ENCODE measurements at regions not wholly inside any gene's neighbourhood (a gene's known extent, or its start where the extent isn't known, plus 50 kb on each side); places are given as distances from the start of the nearest gene placed in this dataset.
"Not testable (repeated sequence)": the region's sequence is repeated elsewhere in the genome, so short reads cannot be mapped to it uniquely, and the experiment has no call there.

GRCh38 chr10:32141018-32141807, 85.0 kb upstream of the KIF5B start:
- no peak overlapping the region for H2AFZ ChIP-seq (ENCODE audit: low read length)

GRCh38 chr10:32140403-32140802, 84.2 kb upstream of the KIF5B start:
- no peak overlapping the region for H3K4me2 ChIP-seq (ENCODE audit: low read depth, low read length, poor library complexity, severe bottlenecking)
- no peaks in the 10 kb centered on the region for H3F3A ChIP-seq (ENCODE audit: low read depth)
- H3K36me3 ChIP-seq (ENCODE audit: insufficient read depth, low read length), result no peaks in the 10 kb centered on the region
- no peak overlapping the region for H3K9ac ChIP-seq (ENCODE audit: low read depth, low read length, poor library complexity, severe bottlenecking)
- TF ChIP-seq CTCF (conservative IDR thresholded peaks at IDR 0.05; ENCODE audit: low read length), result no peak
- no peak for TF ChIP-seq EZH2phosphoT487 (IDR thresholded peaks at IDR 0.05; ENCODE audit: borderline replicate concordance)
- no peak overlapping the region for H2AFZ ChIP-seq (ENCODE audit: low read length)
- no peaks in the 10 kb centered on the region for H3K9me3 ChIP-seq (ENCODE audit: insufficient read depth, low read depth, low read length)
- no peaks in the 10 kb centered on the region for H3K27me3 ChIP-seq (ENCODE audit: insufficient read depth, low read length, poor library complexity, severe bottlenecking)
- H3K4me1 ChIP-seq (ENCODE audit: insufficient read depth, low read length, poor library complexity, severe bottlenecking), result peaks cover 9% of the 10 kb centered on the region
- H4K20me1 ChIP-seq (ENCODE audit: insufficient read depth, low read length, poor library complexity, severe bottlenecking), result no peaks in the 10 kb centered on the region
- no peaks in the 10 kb centered on the region for H3K9me2 ChIP-seq (replicated peaks; ENCODE audit: low read depth, low read length)
- H3K79me2 ChIP-seq (ENCODE audit: insufficient read depth, low read length), result no peaks in the 10 kb centered on the region
- no peak overlapping the region for H3K4me3 ChIP-seq (ENCODE audit: low read length, poor library complexity, severe bottlenecking)

More at GRCh38 chr10:32141018-32141807, 85.0 kb upstream of the KIF5B start:
- Histone ChIP-seq H3F3A (ENCODE audit: low read depth) (no peaks in the 10 kb centered on the region), H3K27me3 (ENCODE audit: insufficient read depth, low read length, poor library complexity, severe bottlenecking) (no peaks in the 10 kb centered on the region), H3K36me3 (ENCODE audit: insufficient read depth, low read length) (no peaks in the 10 kb centered on the region), H3K4me1 (ENCODE audit: insufficient read depth, low read length, poor library complexity, severe bottlenecking) (peaks cover 9% of the 10 kb centered on the region), H3K9me3 (ENCODE audit: insufficient read depth, low read depth, low read length) (no peaks in the 10 kb centered on the region), H3K79me2 (ENCODE audit: insufficient read depth, low read length) (no peaks in the 10 kb centered on the region), H3K9me2 (replicated peaks; ENCODE audit: low read depth, low read length) (no peaks in the 10 kb centered on the region), H3K4me2 (ENCODE audit: low read depth, low read length, poor library complexity, severe bottlenecking) (no peak overlapping the region), H3K9ac (ENCODE audit: low read depth, low read length, poor library complexity, severe bottlenecking) (no peak overlapping the region), H4K20me1 (ENCODE audit: insufficient read depth, low read length, poor library complexity, severe bottlenecking) (no peaks in the 10 kb centered on the region), H3K4me3 (ENCODE audit: low read length, poor library complexity, severe bottlenecking) (no peak overlapping the region)
- TF ChIP-seq CTCF (conservative IDR thresholded peaks at IDR 0.05; ENCODE audit: low read length), result no peak

- Histone ChIP-seq H3K9me2 (replicated peaks; ENCODE audit: low read depth, low read length) (no peaks in the 10 kb centered on the region), H2AFZ (ENCODE audit: low read length) (no peak overlapping the region), H3K4me1 (ENCODE audit: insufficient read depth, low read length, poor library complexity, severe bottlenecking) (peaks cover 9% of the 10 kb centered on the region), H3K36me3 (ENCODE audit: insufficient read depth, low read length) (no peaks in the 10 kb centered on the region), H3K9ac (ENCODE audit: low read depth, low read length, poor library complexity, severe bottlenecking) (no peak overlapping the region), H3K4me2 (ENCODE audit: low read depth, low read length, poor library complexity, severe bottlenecking) (peak overlapping the region; percentile 23), H3K79me2 (ENCODE audit: insufficient read depth, low read length) (no peaks in the 10 kb centered on the region), H3F3A (ENCODE audit: low read depth) (no peaks in the 10 kb centered on the region), H4K20me1 (ENCODE audit: insufficient read depth, low read length, poor library complexity, severe bottlenecking) (no peaks in the 10 kb centered on the region), H3K27me3 (ENCODE audit: insufficient read depth, low read length, poor library complexity, severe bottlenecking) (no peaks in the 10 kb centered on the region), H3K4me3 (ENCODE audit: low read length, poor library complexity, severe bottlenecking) (no peak overlapping the region), H3K9me3 (ENCODE audit: insufficient read depth, low read depth, low read length) (no peaks in the 10 kb centered on the region)
- TF ChIP-seq CTCF (conservative IDR thresholded peaks at IDR 0.05; ENCODE audit: low read length), result no peak
- TF ChIP-seq EZH2phosphoT487 (IDR thresholded peaks at IDR 0.05; ENCODE audit: borderline replicate concordance), result no peak
Measured at GRCh38 chr10:32139223-32140073, 83.2 kb upstream of the KIF5B start.

GRCh38 chr10:32136927-32137326, 80.7 kb upstream of the KIF5B start:
- H3K4me3 ChIP-seq (ENCODE audit: low read length, poor library complexity, severe bottlenecking); H3K79me2 ChIP-seq (ENCODE audit: insufficient read depth, low read length); H3K36me3 ChIP-seq (ENCODE audit: insufficient read depth, low read length); H3K4me2 ChIP-seq (ENCODE audit: low read depth, low read length, poor library complexity, severe bottlenecking); H3K9me3 ChIP-seq (ENCODE audit: insufficient read depth, low read depth, low read length); H3K9ac ChIP-seq (ENCODE audit: low read depth, low read length, poor library complexity, severe bottlenecking); H3F3A ChIP-seq (ENCODE audit: low read depth); H4K20me1 ChIP-seq (ENCODE audit: insufficient read depth, low read length, poor library complexity, severe bottlenecking); H3K9me2 ChIP-seq (replicated peaks; ENCODE audit: low read depth, low read length); H3K27me3 ChIP-seq (ENCODE audit: insufficient read depth, low read length, poor library complexity, severe bottlenecking); H2AFZ ChIP-seq (ENCODE audit: low read length): not testable (repeated sequence)
- peaks cover 26% of the 10 kb centered on the region for H3K4me1 ChIP-seq (ENCODE audit: insufficient read depth, low read length, poor library complexity, severe bottlenecking)

- H4K20me1 ChIP-seq (ENCODE audit: insufficient read depth, low read length, poor library complexity, severe bottlenecking); H3K4me2 ChIP-seq (ENCODE audit: low read depth, low read length, poor library complexity, severe bottlenecking); H3K36me3 ChIP-seq (ENCODE audit: insufficient read depth, low read length); H3K79me2 ChIP-seq (ENCODE audit: insufficient read depth, low read length); H3K4me3 ChIP-seq (ENCODE audit: low read length, poor library complexity, severe bottlenecking); H3K9me3 ChIP-seq (ENCODE audit: insufficient read depth, low read depth, low read length); H3K9me2 ChIP-seq (replicated peaks; ENCODE audit: low read depth, low read length); H3K27me3 ChIP-seq (ENCODE audit: insufficient read depth, low read length, poor library complexity, severe bottlenecking); H2AFZ ChIP-seq (ENCODE audit: low read length); H3K9ac ChIP-seq (ENCODE audit: low read depth, low read length, poor library complexity, severe bottlenecking): not testable (repeated sequence)
- H3F3A ChIP-seq (ENCODE audit: low read depth), result peaks cover 13% of the 10 kb centered on the region
- H3K4me1 ChIP-seq (ENCODE audit: insufficient read depth, low read length, poor library complexity, severe bottlenecking), result peaks cover 34% of the 10 kb centered on the region
Measured at GRCh38 chr10:32135796-32136195, 79.6 kb upstream of the KIF5B start.

Measured in Loucy (cell line).